Endodermal cell (in vitro differentiated cells): ENCODE measurements at regions not wholly inside any gene's neighbourhood (a gene's known extent, or its start where the extent isn't known, plus 50 kb on each side); places are given as distances from the start of the nearest gene placed in this dataset.

ENCODE experiments used
- DNase-seq: peaks from one replicate; pipeline ENCODE4 v3.0.0-alpha.2; 2017
- H3K27ac ChIP-seq: 2 replicates; pipeline ENCODE4 v1.5.1; 2013; ENCODE audit warnings: mild to moderate bottlenecking, low read depth, low read length, moderate library complexity
- H3K27me3 ChIP-seq: 2 replicates; pipeline ENCODE4 v1.6.1; 2013; ENCODE audit warnings: mild to moderate bottlenecking, low read length, moderate library complexity; ENCODE audit not compliant: insufficient read depth, control insufficient read depth, poor library complexity, severe bottlenecking
- H3K36me3 ChIP-seq: 2 replicates; pipeline ENCODE4 v1.7.0; 2013; ENCODE audit warnings: mild to moderate bottlenecking, low read length, moderate library complexity; ENCODE audit not compliant: control insufficient read depth, insufficient read depth
- H3K4me1 ChIP-seq: one replicate; pipeline ENCODE4 v1.7.0; 2013; ENCODE audit warnings: low read length; ENCODE audit not compliant: control insufficient read depth, insufficient read depth
- H3K4me3 ChIP-seq: 2 replicates; pipeline ENCODE4 v1.5.1; 2013; ENCODE audit warnings: mild to moderate bottlenecking, low read length, moderate library complexity
- H3K9ac ChIP-seq: 2 replicates; pipeline ENCODE4 v1.6.1; 2013; ENCODE audit warnings: mild to moderate bottlenecking, low read length, moderate library complexity; ENCODE audit not compliant: poor library complexity, severe bottlenecking; ENCODE audit errors: extremely low read depth
- H3K9me3 ChIP-seq: 2 replicates; pipeline ENCODE4 v1.6.1; 2013; ENCODE audit warnings: mild to moderate bottlenecking, low read length, moderate library complexity; ENCODE audit not compliant: control insufficient read depth
- H3K27ac Mint-ChIP-seq: 2 replicates; pipeline ENCODE4 v1.8.0; 2020; ENCODE audit warnings: mixed read lengths
- H3K27me3 Mint-ChIP-seq: 2 replicates; pipeline ENCODE4 v1.8.0; 2021; ENCODE audit warnings: mild to moderate bottlenecking, mixed read lengths; ENCODE audit not compliant: insufficient read depth
- H3K36me3 Mint-ChIP-seq: 2 replicates; pipeline ENCODE4 v1.8.0; 2020; ENCODE audit warnings: low read depth, mixed read lengths
- H3K4me1 Mint-ChIP-seq: 2 replicates; pipeline ENCODE4 v1.8.0; 2020; ENCODE audit warnings: mixed read lengths
- H3K4me3 Mint-ChIP-seq: 2 replicates; pipeline ENCODE4 v1.8.0; 2020; ENCODE audit warnings: mild to moderate bottlenecking, moderate library complexity, mixed read lengths
- H3K9me3 Mint-ChIP-seq: 2 replicates; pipeline ENCODE4 v1.8.0; 2020; ENCODE audit warnings: mild to moderate bottlenecking, mixed read lengths
- CTCF ChIP-seq: fragments of 200-600 bp; sonication (generic); conservative IDR thresholded peaks from 2 replicates; pipeline ENCODE4 v1.5.0; 2021; ENCODE audit warnings: antibody characterized with exemption, mild to moderate bottlenecking
- WGBS, 2 experiments: methylation state at CpG; one replicate each; pipeline versions ENCODE4 v1.1.5 to v1.1.7; 2013; ENCODE audit warnings: missing lambda C conversion rate in 2 of 2, mixed read lengths in 1 of 2; ENCODE audit not compliant: insufficient coverage in 1 of 2, insufficient read length in 1 of 2; 5-methylcytosine and 5-hydroxymethylcytosine counted together

GRCh38 chr3:99126316-99126715 is 224.8 kb upstream of the DCBLD2 start:
- no peak for TF ChIP-seq CTCF
- Mint-ChIP-seq H3K9me3 (no peaks in the 10 kb centered on the region), H3K27me3 (no peaks in the 10 kb centered on the region), H3K4me1 (no peaks in the 10 kb centered on the region), H3K36me3 (no peaks in the 10 kb centered on the region), H3K27ac (no peak overlapping the region), H3K4me3 (no peak overlapping the region)
- WGBS, 2 experiments, result 83% methylated on average over 1 of the region's 1 CpG
- no peak overlapping the region for H3K9ac ChIP-seq
- no peaks in the 10 kb centered on the region for H3K4me1 ChIP-seq
- H3K36me3 ChIP-seq, result no peaks in the 10 kb centered on the region
- no peak for DNase-seq
- no peaks in the 10 kb centered on the region for H3K9me3 ChIP-seq
- H3K27ac ChIP-seq, result no peak overlapping the region
- no peaks in the 10 kb centered on the region for H3K27me3 ChIP-seq
- H3K4me3 ChIP-seq, result no peak overlapping the region

GRCh38 chr3:99119385-99119784 is 217.9 kb upstream of the DCBLD2 start:
- DNase-seq, result no peak
- H3K36me3 Mint-ChIP-seq, result no peaks in the 10 kb centered on the region

GRCh38 chr3:99118381-99118780 is 216.9 kb upstream of the DCBLD2 start:
- Histone ChIP-seq H3K36me3 (no peaks in the 10 kb centered on the region), H3K9ac (no peak overlapping the region), H3K4me1 (no peaks in the 10 kb centered on the region), H3K27me3 (no peaks in the 10 kb centered on the region), H3K9me3 (no peaks in the 10 kb centered on the region), H3K4me3 (no peak overlapping the region), H3K27ac (no peak overlapping the region)
- TF ChIP-seq CTCF, result no peak
- Mint-ChIP-seq H3K27me3 (no peaks in the 10 kb centered on the region), H3K36me3 (no peaks in the 10 kb centered on the region), H3K4me1 (no peaks in the 10 kb centered on the region), H3K9me3 (no peaks in the 10 kb centered on the region), H3K4me3 (no peak overlapping the region), H3K27ac (no peak overlapping the region)
- WGBS, 2 experiments, result 46 to 88% methylated on average over 1 of the region's 1 CpG
- DNase-seq, result no peak

More at GRCh38 chr3:99119385-99119784, 217.9 kb upstream of the DCBLD2 start:
- Histone ChIP-seq H3K4me3 (no peak overlapping the region), H3K4me1 (no peaks in the 10 kb centered on the region), H3K27me3 (no peaks in the 10 kb centered on the region), H3K36me3 (no peaks in the 10 kb centered on the region), H3K27ac (no peak overlapping the region), H3K9me3 (no peaks in the 10 kb centered on the region), H3K9ac (no peak overlapping the region)
- Mint-ChIP-seq H3K27ac (no peak overlapping the region), H3K4me1 (no peaks in the 10 kb centered on the region), H3K27me3 (no peaks in the 10 kb centered on the region), H3K9me3 (no peaks in the 10 kb centered on the region), H3K4me3 (no peak overlapping the region)
- no peak for TF ChIP-seq CTCF
- 75 to 84% methylated on average over 1 of the region's 1 CpG for WGBS, 2 experiments
